ENCODE measurements at regions not wholly inside any gene's neighbourhood (a gene's known extent, or its start where the extent isn't known, plus 50 kb on each side); places are given as distances from the start of the nearest gene placed in this dataset.
"Not testable (repeated sequence)": the region's sequence is repeated elsewhere in the genome, so short reads cannot be mapped to it uniquely, and the experiment has no call there.

GRCh38 chr1:149336082-149336481 is 138.8 kb upstream of the NBPF19 start:
- H3K9me3 ChIP-seq (ENCODE audit: control insufficient read depth in 2 of 3, insufficient read depth in 1 of 3, low read length in 3 of 3); intact Hi-C loops (cut with DNase I); H3K36me3 ChIP-seq (ENCODE audit: control insufficient read depth in 2 of 3, insufficient read depth in 3 of 3, low read length in 3 of 3); H3K27ac ChIP-seq (ENCODE audit: low read depth in 2 of 2, low read length in 2 of 2); H3K4me1 ChIP-seq (ENCODE audit: control insufficient read depth in 2 of 3, insufficient read depth in 2 of 3, low read depth in 1 of 3, low read length in 3 of 3); DNase-seq; FAIRE-seq; H3K4me3 ChIP-seq (ENCODE audit: low read length in 3 of 3); H3K9ac ChIP-seq (ENCODE audit: low read length in 3 of 3); H3K27me3 ChIP-seq (ENCODE audit: control insufficient read depth, insufficient read depth, low read length): not testable (repeated sequence)

- H3K9ac ChIP-seq (ENCODE audit: low read length in 3 of 3); H3K27ac ChIP-seq (ENCODE audit: low read depth in 2 of 2, low read length in 2 of 2); H3K27me3 ChIP-seq (ENCODE audit: control insufficient read depth, insufficient read depth, low read length); intact Hi-C loops (cut with DNase I); H3K4me1 ChIP-seq (ENCODE audit: control insufficient read depth in 2 of 3, insufficient read depth in 2 of 3, low read depth in 1 of 3, low read length in 3 of 3); H3K36me3 ChIP-seq (ENCODE audit: control insufficient read depth in 2 of 3, insufficient read depth in 3 of 3, low read length in 3 of 3); H3K4me3 ChIP-seq (ENCODE audit: low read length in 3 of 3); H3K9me3 ChIP-seq (ENCODE audit: control insufficient read depth in 2 of 3, insufficient read depth in 1 of 3, low read length in 3 of 3); FAIRE-seq; DNase-seq: not testable (repeated sequence)
Observed at GRCh38 chr1:149338221-149338691, 136.6 kb upstream of the NBPF19 start.

- H3K27ac ChIP-seq (ENCODE audit: low read depth in 2 of 2, low read length in 2 of 2); H3K9ac ChIP-seq (ENCODE audit: low read length in 3 of 3); H3K9me3 ChIP-seq (ENCODE audit: control insufficient read depth in 2 of 3, insufficient read depth in 1 of 3, low read length in 3 of 3); FAIRE-seq; DNase-seq; H3K4me3 ChIP-seq (ENCODE audit: low read length in 3 of 3); H3K27me3 ChIP-seq (ENCODE audit: control insufficient read depth, insufficient read depth, low read length); intact Hi-C loops (cut with DNase I); H3K36me3 ChIP-seq (ENCODE audit: control insufficient read depth in 2 of 3, insufficient read depth in 3 of 3, low read length in 3 of 3); H3K4me1 ChIP-seq (ENCODE audit: control insufficient read depth in 2 of 3, insufficient read depth in 2 of 3, low read depth in 1 of 3, low read length in 3 of 3): not testable (repeated sequence)
Observed at GRCh38 chr1:149338698-149339097, 136.1 kb upstream of the NBPF19 start.

GRCh38 chr1:149349448-149349847 is 125.4 kb upstream of the NBPF19 start:
- H3K4me3 ChIP-seq (ENCODE audit: low read length in 3 of 3); H3K9me3 ChIP-seq (ENCODE audit: control insufficient read depth in 2 of 3, insufficient read depth in 1 of 3, low read length in 3 of 3); H3K9ac ChIP-seq (ENCODE audit: low read length in 3 of 3); H3K27ac ChIP-seq (ENCODE audit: low read depth in 2 of 2, low read length in 2 of 2); H3K27me3 ChIP-seq (ENCODE audit: control insufficient read depth, insufficient read depth, low read length); intact Hi-C loops (cut with DNase I); FAIRE-seq; H3K4me1 ChIP-seq (ENCODE audit: control insufficient read depth in 2 of 3, insufficient read depth in 2 of 3, low read depth in 1 of 3, low read length in 3 of 3); H3K36me3 ChIP-seq (ENCODE audit: control insufficient read depth in 2 of 3, insufficient read depth in 3 of 3, low read length in 3 of 3); DNase-seq: not testable (repeated sequence)

DNA sequence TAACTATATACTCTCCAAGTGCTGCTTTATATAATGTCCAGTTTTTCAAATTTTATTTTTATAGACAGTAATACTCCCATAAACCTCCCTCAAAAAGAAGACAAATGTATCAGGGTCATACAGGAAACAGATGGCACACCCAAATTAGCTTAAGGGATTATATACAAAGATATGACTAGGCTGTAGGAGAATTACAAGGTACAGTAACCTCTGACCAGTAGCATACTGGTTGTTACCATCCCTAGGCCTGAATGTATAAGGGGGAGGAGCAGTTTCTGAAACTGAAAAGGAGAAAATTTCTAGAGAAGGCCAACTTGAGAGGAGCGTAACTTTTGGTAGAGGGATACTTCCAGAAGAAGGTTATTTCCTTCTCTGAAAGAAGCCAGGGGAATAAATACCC is 122.6 kb upstream of the NBPF19 start:
- DNase-seq; FAIRE-seq; intact Hi-C loops (cut with DNase I); H3K9me3 ChIP-seq (ENCODE audit: control insufficient read depth in 2 of 3, insufficient read depth in 1 of 3, low read length in 3 of 3); H3K36me3 ChIP-seq (ENCODE audit: control insufficient read depth in 2 of 3, insufficient read depth in 3 of 3, low read length in 3 of 3); H3K9ac ChIP-seq (ENCODE audit: low read length in 3 of 3); H3K27ac ChIP-seq (ENCODE audit: low read depth in 2 of 2, low read length in 2 of 2); H3K27me3 ChIP-seq (ENCODE audit: control insufficient read depth, insufficient read depth, low read length); H3K4me1 ChIP-seq (ENCODE audit: control insufficient read depth in 2 of 3, insufficient read depth in 2 of 3, low read depth in 1 of 3, low read length in 3 of 3); H3K4me3 ChIP-seq (ENCODE audit: low read length in 3 of 3): not testable (repeated sequence)

DNA sequence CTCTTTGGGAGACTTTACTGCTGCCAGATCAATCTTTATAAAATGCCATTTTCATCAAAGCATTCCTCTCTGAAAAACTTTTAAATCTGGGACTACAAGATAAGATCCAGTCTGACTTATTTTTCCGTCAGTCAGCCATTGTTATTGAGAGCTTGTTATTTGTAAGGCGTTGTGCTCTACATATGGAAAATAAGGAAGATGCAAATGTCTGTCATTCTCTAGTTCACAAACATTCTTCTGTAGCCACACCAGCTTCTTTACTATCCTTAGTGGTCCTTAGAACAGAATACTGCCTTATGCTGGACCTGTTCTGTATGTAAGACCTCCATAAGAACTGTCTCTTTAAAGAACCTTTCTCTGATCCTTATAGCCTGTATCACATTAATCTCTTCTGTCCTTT is 120.3 kb upstream of the NBPF19 start:
- H3K4me1 ChIP-seq (ENCODE audit: control insufficient read depth in 2 of 3, insufficient read depth in 2 of 3, low read depth in 1 of 3, low read length in 3 of 3); DNase-seq; H3K9me3 ChIP-seq (ENCODE audit: control insufficient read depth in 2 of 3, insufficient read depth in 1 of 3, low read length in 3 of 3); intact Hi-C loops (cut with DNase I); FAIRE-seq; H3K9ac ChIP-seq (ENCODE audit: low read length in 3 of 3); H3K27ac ChIP-seq (ENCODE audit: low read depth in 2 of 2, low read length in 2 of 2); H3K27me3 ChIP-seq (ENCODE audit: control insufficient read depth, insufficient read depth, low read length); H3K4me3 ChIP-seq (ENCODE audit: low read length in 3 of 3); H3K36me3 ChIP-seq (ENCODE audit: control insufficient read depth in 2 of 3, insufficient read depth in 3 of 3, low read length in 3 of 3): not testable (repeated sequence)

DNA sequence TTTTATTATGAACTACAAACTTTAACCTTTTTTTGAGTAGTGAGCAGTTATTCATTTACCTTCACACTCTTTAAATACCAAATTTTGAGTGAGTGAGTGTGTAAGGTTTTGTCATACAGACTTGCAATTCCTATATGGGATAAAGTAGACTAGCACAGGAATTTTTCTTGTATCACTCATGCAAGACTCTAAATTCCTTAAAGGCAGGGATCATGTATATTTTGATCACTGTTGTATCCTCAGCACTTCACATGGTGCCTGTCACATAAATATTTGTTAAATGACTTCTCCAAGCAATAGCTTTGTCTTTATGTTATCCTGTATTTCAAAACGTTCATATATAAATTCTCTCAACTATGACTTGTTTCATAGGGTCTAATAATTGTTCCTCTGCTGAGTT is 119.1 kb upstream of the NBPF19 start:
- H3K9ac ChIP-seq (ENCODE audit: low read length in 3 of 3); FAIRE-seq; H3K9me3 ChIP-seq (ENCODE audit: control insufficient read depth in 2 of 3, insufficient read depth in 1 of 3, low read length in 3 of 3); intact Hi-C loops (cut with DNase I); H3K27me3 ChIP-seq (ENCODE audit: control insufficient read depth, insufficient read depth, low read length); DNase-seq; H3K4me1 ChIP-seq (ENCODE audit: control insufficient read depth in 2 of 3, insufficient read depth in 2 of 3, low read depth in 1 of 3, low read length in 3 of 3); H3K36me3 ChIP-seq (ENCODE audit: control insufficient read depth in 2 of 3, insufficient read depth in 3 of 3, low read length in 3 of 3); H3K4me3 ChIP-seq (ENCODE audit: low read length in 3 of 3); H3K27ac ChIP-seq (ENCODE audit: low read depth in 2 of 2, low read length in 2 of 2): not testable (repeated sequence)

- H3K4me1 ChIP-seq (ENCODE audit: control insufficient read depth in 2 of 3, insufficient read depth in 2 of 3, low read depth in 1 of 3, low read length in 3 of 3); H3K36me3 ChIP-seq (ENCODE audit: control insufficient read depth in 2 of 3, insufficient read depth in 3 of 3, low read length in 3 of 3); H3K9ac ChIP-seq (ENCODE audit: low read length in 3 of 3); H3K27ac ChIP-seq (ENCODE audit: low read depth in 2 of 2, low read length in 2 of 2); intact Hi-C loops (cut with DNase I); H3K9me3 ChIP-seq (ENCODE audit: control insufficient read depth in 2 of 3, insufficient read depth in 1 of 3, low read length in 3 of 3); H3K4me3 ChIP-seq (ENCODE audit: low read length in 3 of 3); DNase-seq; H3K27me3 ChIP-seq (ENCODE audit: control insufficient read depth, insufficient read depth, low read length): not testable (repeated sequence)
- peak; percentile 13 for FAIRE-seq
Observed at GRCh38 chr1:149356152-149356551, 118.7 kb upstream of the NBPF19 start.

DNA sequence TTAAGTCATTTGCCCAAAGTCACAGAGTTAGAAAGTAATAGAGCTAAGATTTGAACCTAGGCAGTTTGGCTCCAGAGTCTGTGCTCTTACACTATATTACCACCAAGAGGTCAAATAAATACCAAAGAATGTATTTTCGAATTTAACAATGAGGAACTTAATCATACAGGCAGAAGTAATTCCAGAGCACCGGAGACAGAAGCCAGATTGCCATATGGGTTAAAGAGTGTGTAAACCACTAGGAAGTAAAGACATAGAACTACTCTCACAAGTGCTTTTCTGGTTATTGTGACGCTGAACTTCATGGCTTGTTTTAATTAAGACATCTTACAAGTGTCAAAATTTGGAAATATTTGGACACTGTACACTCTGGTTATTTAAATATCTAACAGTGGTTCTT is 114.5 kb upstream of the NBPF19 start:
- FAIRE-seq; H3K9me3 ChIP-seq (ENCODE audit: control insufficient read depth in 2 of 3, insufficient read depth in 1 of 3, low read length in 3 of 3); H3K4me3 ChIP-seq (ENCODE audit: low read length in 3 of 3); H3K9ac ChIP-seq (ENCODE audit: low read length in 3 of 3); H3K27me3 ChIP-seq (ENCODE audit: control insufficient read depth, insufficient read depth, low read length); intact Hi-C loops (cut with DNase I); DNase-seq; H3K36me3 ChIP-seq (ENCODE audit: control insufficient read depth in 2 of 3, insufficient read depth in 3 of 3, low read length in 3 of 3); H3K4me1 ChIP-seq (ENCODE audit: control insufficient read depth in 2 of 3, insufficient read depth in 2 of 3, low read depth in 1 of 3, low read length in 3 of 3); H3K27ac ChIP-seq (ENCODE audit: low read depth in 2 of 2, low read length in 2 of 2): not testable (repeated sequence)
